ENCODE measurements at regions not wholly inside any gene's neighbourhood (a gene's known extent, or its start where the extent isn't known, plus 50 kb on each side); places are given as distances from the start of the nearest gene placed in this dataset.

- TF ChIP-seq CTCF (IDR thresholded peaks at IDR 0.05) (no peak), FOXJ3 (CRISPR knock-in tag; IDR thresholded peaks at IDR 0.05; ENCODE audit: borderline replicate concordance) (no peak), TEAD4 (CRISPR knock-in tag; IDR thresholded peaks at IDR 0.05) (no peak)
Observed at GRCh38 chr4:12926189-12927066, 557.7 kb downstream of the RAB28 start.
